Vagina (tissue), 2 donors: ENCODE measurements at regions not wholly inside any gene's neighbourhood (a gene's known extent, or its start where the extent isn't known, plus 50 kb on each side); places are given as distances from the start of the nearest gene placed in this dataset.

Experiments used
- CTCF ChIP-seq, 3 experiments: fragments of 450-650 bp in 2 of 3; fragments of 200-600 bp in 1 of 3; sonication (generic) in 1 of 3; IDR thresholded peaks; one replicate each; pipeline ENCODE4 v1.5.1; 2017 to 2019; ENCODE audit warnings: antibody characterized with exemption in 3 of 3, mild to moderate bottlenecking in 2 of 3, moderate library complexity in 2 of 3
- POLR2A ChIP-seq, 2 donors: fragments of 450-650 bp; IDR thresholded peaks; one replicate each; pipeline ENCODE4 v1.6.1; 2017; ENCODE audit warnings: antibody characterized with exemption in 2 of 2, mild to moderate bottlenecking in 2 of 2, moderate library complexity in 2 of 2
- POLR2AphosphoS5 ChIP-seq, 2 donors: sonication (generic); formaldehyde crosslinking; IDR thresholded peaks; one replicate each; pipeline ENCODE4 v1.9.0; 2017; ENCODE audit warnings: antibody characterized with exemption in 2 of 2, mild to moderate bottlenecking in 2 of 2, low read depth in 1 of 2; ENCODE audit not compliant: insufficient read depth in 1 of 2

- TF ChIP-seq POLR2AphosphoS5 (IDR thresholded peaks at IDR 0.05; ENCODE audit: insufficient read depth in 1 of 2, low read depth in 1 of 2): no peak
- TF ChIP-seq CTCF (IDR thresholded peaks at IDR 0.05): no peak
- TF ChIP-seq POLR2A (IDR thresholded peaks at IDR 0.05): no peak
Measured at GRCh38 chr12:14273913-14274311, 91.6 kb upstream of the ATF7IP start.
